Esophagus muscularis mucosa (tissue), 4 donors: ENCODE measurements at regions not wholly inside any gene's neighbourhood (a gene's known extent, or its start where the extent isn't known, plus 50 kb on each side); places are given as distances from the start of the nearest gene placed in this dataset.
"Not testable (repeated sequence)": the region's sequence is repeated elsewhere in the genome, so short reads cannot be mapped to it uniquely, and the experiment has no call there.

Experiments
- EP300 ChIP-seq: sonication (generic); formaldehyde crosslinking; IDR thresholded peaks from one replicate; pipeline ENCODE4 v1.6.1; 2017; ENCODE audit warnings: antibody characterized with exemption
- POLR2A ChIP-seq: fragments of 450-650 bp; IDR thresholded peaks from one replicate; pipeline ENCODE4 v1.6.1; 2017; ENCODE audit warnings: antibody characterized with exemption, moderate library complexity, mild to moderate bottlenecking, low read depth
- POLR2AphosphoS5 ChIP-seq, 2 donors: sonication (generic); formaldehyde crosslinking; IDR thresholded peaks; one replicate each; pipeline ENCODE4 v1.6.1; 2017; ENCODE audit warnings: antibody characterized with exemption in 2 of 2
- TF ChIP-seq, protein P1 (sequence below), 3 experiments: fragments of 200-600 bp in 2 of 3; fragments of 450-650 bp in 1 of 3; sonication (generic) in 2 of 3; IDR thresholded peaks; one replicate each; pipeline ENCODE4 v1.5.1; 2017 to 2019; ENCODE audit warnings: antibody characterized with exemption in 3 of 3, mild to moderate bottlenecking in 2 of 3, moderate library complexity in 1 of 3

DNA sequence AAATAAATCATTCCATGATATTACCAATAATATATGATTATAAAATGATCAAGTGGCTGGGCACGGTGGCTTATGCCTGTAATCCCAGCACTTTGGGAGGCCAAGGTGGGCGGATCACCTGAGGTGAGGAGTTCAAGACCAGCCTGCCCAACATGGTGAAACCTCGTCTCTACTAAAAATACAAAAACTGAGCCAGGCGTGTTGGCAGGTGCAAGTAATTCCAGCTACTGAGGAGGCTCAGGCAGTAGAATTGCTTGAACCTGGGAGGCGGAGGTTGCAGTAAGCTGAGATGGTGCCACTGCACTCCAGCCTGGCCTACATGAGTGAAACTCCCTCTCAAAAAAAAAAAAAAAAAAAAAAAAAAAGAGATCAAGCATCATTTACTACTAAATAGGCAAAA lies 371.1 kb upstream of the ADAMTS5 start:
- TF ChIP-seq, protein P1, sequence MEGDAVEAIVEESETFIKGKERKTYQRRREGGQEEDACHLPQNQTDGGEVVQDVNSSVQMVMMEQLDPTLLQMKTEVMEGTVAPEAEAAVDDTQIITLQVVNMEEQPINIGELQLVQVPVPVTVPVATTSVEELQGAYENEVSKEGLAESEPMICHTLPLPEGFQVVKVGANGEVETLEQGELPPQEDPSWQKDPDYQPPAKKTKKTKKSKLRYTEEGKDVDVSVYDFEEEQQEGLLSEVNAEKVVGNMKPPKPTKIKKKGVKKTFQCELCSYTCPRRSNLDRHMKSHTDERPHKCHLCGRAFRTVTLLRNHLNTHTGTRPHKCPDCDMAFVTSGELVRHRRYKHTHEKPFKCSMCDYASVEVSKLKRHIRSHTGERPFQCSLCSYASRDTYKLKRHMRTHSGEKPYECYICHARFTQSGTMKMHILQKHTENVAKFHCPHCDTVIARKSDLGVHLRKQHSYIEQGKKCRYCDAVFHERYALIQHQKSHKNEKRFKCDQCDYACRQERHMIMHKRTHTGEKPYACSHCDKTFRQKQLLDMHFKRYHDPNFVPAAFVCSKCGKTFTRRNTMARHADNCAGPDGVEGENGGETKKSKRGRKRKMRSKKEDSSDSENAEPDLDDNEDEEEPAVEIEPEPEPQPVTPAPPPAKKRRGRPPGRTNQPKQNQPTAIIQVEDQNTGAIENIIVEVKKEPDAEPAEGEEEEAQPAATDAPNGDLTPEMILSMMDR (IDR thresholded peaks at IDR 0.05): not testable (repeated sequence)
- TF ChIP-seq POLR2AphosphoS5 (IDR thresholded peaks at IDR 0.05); POLR2A; EP300: not testable (repeated sequence)
